ENCODE measurements at regions not wholly inside any gene's neighbourhood (a gene's known extent, or its start where the extent isn't known, plus 50 kb on each side); places are given as distances from the start of the nearest gene placed in this dataset.

DNA sequence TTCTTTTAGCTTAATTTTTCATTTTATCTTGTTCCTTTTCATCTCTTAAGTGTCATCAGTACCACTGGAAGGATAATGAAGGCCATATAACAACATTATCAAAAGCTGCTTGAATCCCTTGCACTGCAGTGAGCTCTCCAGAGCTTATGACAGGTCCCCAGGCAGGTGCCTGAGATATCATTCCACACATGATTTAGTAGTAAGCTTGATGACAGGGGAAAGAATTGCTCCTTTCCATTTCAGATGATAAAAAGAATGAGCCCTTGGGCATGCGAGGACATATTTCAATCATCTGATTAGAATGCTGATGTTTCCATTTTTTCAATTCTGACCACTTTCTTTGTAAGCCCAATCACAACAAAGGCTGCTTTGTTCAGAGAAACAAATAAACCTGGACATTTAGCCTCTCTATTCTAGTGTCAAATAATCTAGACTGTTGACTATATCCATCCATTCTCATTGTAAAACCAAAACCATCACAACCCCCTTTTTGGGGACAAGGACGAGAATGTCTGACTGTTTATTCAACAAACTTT is 567.8 kb downstream of the IGSF11 start:
- no peak for TF ChIP-seq TARDBP (IDR thresholded peaks at IDR 0.05)
- TF ChIP-seq CTBP1 (IDR thresholded peaks at IDR 0.05; ENCODE audit: borderline replicate concordance): no peak
- no peak for TF ChIP-seq SP1 (IDR thresholded peaks at IDR 0.05)
- no peak for TF ChIP-seq ZNF384 (IDR thresholded peaks at IDR 0.05)
- no peak for TF ChIP-seq LEF1 (IDR thresholded peaks at IDR 0.05; ENCODE audit: borderline replicate concordance)
- no peak for TF ChIP-seq FOXA1 (IDR thresholded peaks at IDR 0.05)
- TF ChIP-seq FOXK2 (IDR thresholded peaks at IDR 0.05): no peak
- no peak for TF ChIP-seq ELF4 (IDR thresholded peaks at IDR 0.05)
- no peak for TF ChIP-seq HDGF (IDR thresholded peaks at IDR 0.05; ENCODE audit: borderline replicate concordance)
- TF ChIP-seq, protein P1, sequence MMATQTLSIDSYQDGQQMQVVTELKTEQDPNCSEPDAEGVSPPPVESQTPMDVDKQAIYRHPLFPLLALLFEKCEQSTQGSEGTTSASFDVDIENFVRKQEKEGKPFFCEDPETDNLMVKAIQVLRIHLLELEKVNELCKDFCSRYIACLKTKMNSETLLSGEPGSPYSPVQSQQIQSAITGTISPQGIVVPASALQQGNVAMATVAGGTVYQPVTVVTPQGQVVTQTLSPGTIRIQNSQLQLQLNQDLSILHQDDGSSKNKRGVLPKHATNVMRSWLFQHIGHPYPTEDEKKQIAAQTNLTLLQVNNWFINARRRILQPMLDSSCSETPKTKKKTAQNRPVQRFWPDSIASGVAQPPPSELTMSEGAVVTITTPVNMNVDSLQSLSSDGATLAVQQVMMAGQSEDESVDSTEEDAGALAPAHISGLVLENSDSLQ (IDR thresholded peaks at IDR 0.05): no peak
- TF ChIP-seq SUZ12 (IDR thresholded peaks at IDR 0.05): no peak
- TF ChIP-seq FOXM1 (IDR thresholded peaks at IDR 0.05; ENCODE audit: borderline replicate concordance): no peak
- TF ChIP-seq BHLHE40 (IDR thresholded peaks at IDR 0.05; ENCODE audit: borderline replicate concordance): no peak
- TF ChIP-seq NFRKB (IDR thresholded peaks at IDR 0.05): no peak
- TF ChIP-seq L3MBTL2 (conservative IDR thresholded peaks at IDR 0.05): no peak
- no peak for TF ChIP-seq ARNT (IDR thresholded peaks at IDR 0.05)
- no peak for DNase-seq (ENCODE audit: extremely low spot score)
- POLR2A ChIA-PET: no interaction called here
- CTCF ChIA-PET: no interaction called here

DNA sequence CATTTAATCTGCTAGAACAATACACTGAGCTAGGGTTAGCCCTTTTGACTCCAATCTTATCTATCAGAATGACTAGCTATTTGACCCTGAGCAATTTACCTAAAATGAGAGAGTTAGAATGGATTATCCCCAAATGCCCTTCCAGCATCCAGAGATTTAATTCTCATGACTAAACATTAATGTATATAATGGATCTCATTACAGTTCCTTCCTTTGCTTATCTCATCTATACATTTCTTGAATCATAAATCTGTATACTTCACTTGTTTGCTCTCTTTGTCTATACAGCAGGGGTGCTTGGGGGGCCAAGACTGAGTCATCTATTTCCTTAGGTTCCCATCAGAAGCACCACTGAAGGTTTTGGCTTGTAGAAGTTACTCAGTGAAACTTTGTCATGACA is 565.8 kb downstream of the IGSF11 start:
- no peak for DNase-seq (ENCODE audit: extremely low spot score)
- POLR2A ChIA-PET: no interaction called here
- CTCF ChIA-PET: no interaction called here
- TF ChIP-seq FOXA1 (IDR thresholded peaks at IDR 0.05) (no peak), ARNT (IDR thresholded peaks at IDR 0.05) (no peak), CTBP1 (IDR thresholded peaks at IDR 0.05; ENCODE audit: borderline replicate concordance) (no peak), FOXK2 (IDR thresholded peaks at IDR 0.05) (no peak), SP1 (IDR thresholded peaks at IDR 0.05) (no peak)

DNA sequence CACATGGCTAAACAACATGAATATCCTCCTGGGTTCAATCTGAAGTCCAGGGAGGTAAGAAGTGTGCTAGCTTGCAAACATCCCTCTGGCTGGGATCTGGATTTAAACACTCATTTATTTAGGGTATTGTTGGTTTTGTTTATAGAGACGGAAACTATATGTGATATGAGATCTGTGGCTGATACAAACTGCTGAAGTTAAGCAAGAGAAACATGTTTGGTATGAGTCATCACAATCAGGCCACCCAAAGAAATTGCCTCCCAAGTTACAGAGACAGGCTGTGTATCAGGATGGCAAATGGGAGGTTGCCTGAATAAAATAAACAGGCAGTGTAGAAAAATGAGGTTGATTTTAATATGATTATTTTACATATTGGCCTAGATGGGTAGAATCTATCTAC is 562.1 kb downstream of the IGSF11 start:
- TF ChIP-seq FOXA1 (IDR thresholded peaks at IDR 0.05) (no peak), ZNF384 (IDR thresholded peaks at IDR 0.05) (no peak), FOXM1 (IDR thresholded peaks at IDR 0.05; ENCODE audit: borderline replicate concordance) (no peak), ARNT (IDR thresholded peaks at IDR 0.05) (no peak), HDGF (IDR thresholded peaks at IDR 0.05; ENCODE audit: borderline replicate concordance) (no peak), NFRKB (IDR thresholded peaks at IDR 0.05) (no peak), FOXK2 (IDR thresholded peaks at IDR 0.05) (no peak), LEF1 (IDR thresholded peaks at IDR 0.05; ENCODE audit: borderline replicate concordance) (no peak), SUZ12 (IDR thresholded peaks at IDR 0.05) (no peak), CTBP1 (IDR thresholded peaks at IDR 0.05; ENCODE audit: borderline replicate concordance) (no peak)
- TF ChIP-seq, protein P1 (IDR thresholded peaks at IDR 0.05): no peak
- no peak for DNase-seq (ENCODE audit: extremely low spot score)
- POLR2A ChIA-PET: no interaction called here
- CTCF ChIA-PET: no interaction called here

DNA sequence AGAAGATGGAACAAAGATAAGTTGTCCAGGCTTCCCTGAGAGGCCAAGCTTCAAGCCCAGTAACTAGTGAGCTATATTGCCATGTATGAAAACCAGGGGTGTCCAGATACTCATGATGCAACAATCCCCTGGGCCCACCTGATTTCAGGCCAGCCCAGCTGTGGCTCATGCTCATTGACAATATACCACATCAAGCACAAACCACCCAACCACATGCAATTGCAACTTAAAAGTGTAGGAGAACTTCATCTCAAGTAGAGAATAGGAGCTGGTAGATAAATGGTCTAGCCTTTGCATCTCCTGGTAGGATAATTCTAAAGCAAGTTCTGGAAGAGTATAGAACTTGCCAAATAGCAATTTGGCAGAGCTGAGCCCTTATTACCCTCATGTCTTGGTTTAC is 561.3 kb downstream of the IGSF11 start:
- no peak for DNase-seq (ENCODE audit: extremely low spot score)
- TF ChIP-seq FOXM1 (IDR thresholded peaks at IDR 0.05; ENCODE audit: borderline replicate concordance) (no peak), SP1 (IDR thresholded peaks at IDR 0.05) (no peak), FOXA1 (IDR thresholded peaks at IDR 0.05) (no peak), LEF1 (IDR thresholded peaks at IDR 0.05; ENCODE audit: borderline replicate concordance) (no peak), ZNF384 (IDR thresholded peaks at IDR 0.05) (no peak), FOXK2 (IDR thresholded peaks at IDR 0.05) (no peak), L3MBTL2 (conservative IDR thresholded peaks at IDR 0.05) (no peak)
- ChIA-PET POLR2A (no interaction called here), CTCF (no interaction called here)

DNA sequence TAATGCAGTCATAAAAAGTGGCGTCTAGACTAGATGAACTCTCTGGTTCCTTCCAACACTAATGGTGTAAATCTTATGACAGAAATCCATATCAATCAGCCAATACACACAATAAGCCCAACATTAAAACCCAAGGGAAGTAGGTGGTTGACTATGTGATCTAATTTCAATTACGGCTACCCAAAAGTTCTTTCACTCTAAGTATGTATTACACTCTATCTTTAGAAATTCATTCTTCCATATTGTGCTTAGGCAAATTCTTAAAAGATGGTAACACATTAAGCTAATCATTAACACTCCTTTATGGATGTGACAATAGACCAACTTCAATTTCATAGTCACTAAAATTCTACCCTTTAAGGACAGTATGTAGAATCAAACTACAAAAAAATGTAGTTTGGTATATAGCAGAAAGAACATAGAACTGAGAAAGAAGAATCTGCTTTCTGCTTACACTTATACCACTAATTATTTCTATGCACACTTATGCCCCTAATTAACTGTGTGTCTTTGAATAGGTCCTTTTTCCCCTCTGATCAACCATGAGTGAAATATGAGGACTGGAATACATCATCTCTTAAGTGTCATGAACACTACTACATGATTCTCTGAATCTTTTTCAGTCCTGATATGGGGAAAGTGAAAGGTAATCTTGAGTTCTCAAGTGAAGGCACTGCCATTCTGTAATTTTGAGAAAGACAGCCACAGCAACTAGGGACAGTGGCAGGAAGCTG is 557.6 kb downstream of the IGSF11 start:
- TF ChIP-seq SUZ12 (IDR thresholded peaks at IDR 0.05): no peak
- no peak for TF ChIP-seq FOXK2 (IDR thresholded peaks at IDR 0.05)
- TF ChIP-seq CTBP1 (IDR thresholded peaks at IDR 0.05; ENCODE audit: borderline replicate concordance): no peak
- no peak for TF ChIP-seq LEF1 (IDR thresholded peaks at IDR 0.05; ENCODE audit: borderline replicate concordance)
- TF ChIP-seq ELF4 (IDR thresholded peaks at IDR 0.05): no peak
- TF ChIP-seq FOXM1 (IDR thresholded peaks at IDR 0.05; ENCODE audit: borderline replicate concordance): no peak
- ChIA-PET POLR2A (no interaction called here), CTCF (no interaction called here)
- DNase-seq (ENCODE audit: extremely low spot score): no peak

DNA sequence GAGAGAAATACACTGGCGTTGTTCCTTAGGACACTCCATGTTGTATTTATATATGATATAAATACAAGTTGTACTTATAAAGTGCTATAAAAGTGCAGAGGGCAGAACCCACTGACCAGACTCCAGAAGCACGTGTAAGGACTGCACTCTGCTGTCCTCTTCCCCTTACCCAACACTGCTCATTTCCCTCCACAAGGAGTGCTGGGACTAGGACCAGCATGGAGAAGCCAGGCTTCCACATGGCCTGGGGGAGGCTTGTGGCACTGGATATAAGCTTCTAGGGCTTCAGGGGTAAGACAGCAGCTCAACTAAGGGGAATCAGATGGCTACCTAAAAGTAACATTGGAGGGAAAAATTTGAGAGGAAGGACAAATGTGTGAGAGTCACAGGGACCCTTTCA is 556.9 kb downstream of the IGSF11 start:
- TF ChIP-seq HDGF (IDR thresholded peaks at IDR 0.05; ENCODE audit: borderline replicate concordance) (no peak), ARNT (IDR thresholded peaks at IDR 0.05) (no peak), CTBP1 (IDR thresholded peaks at IDR 0.05; ENCODE audit: borderline replicate concordance) (no peak), SUZ12 (IDR thresholded peaks at IDR 0.05) (no peak), FOXM1 (IDR thresholded peaks at IDR 0.05; ENCODE audit: borderline replicate concordance) (no peak)
- ChIA-PET POLR2A (no interaction called here), CTCF (no interaction called here)
- DNase-seq (ENCODE audit: extremely low spot score): no peak

DNA sequence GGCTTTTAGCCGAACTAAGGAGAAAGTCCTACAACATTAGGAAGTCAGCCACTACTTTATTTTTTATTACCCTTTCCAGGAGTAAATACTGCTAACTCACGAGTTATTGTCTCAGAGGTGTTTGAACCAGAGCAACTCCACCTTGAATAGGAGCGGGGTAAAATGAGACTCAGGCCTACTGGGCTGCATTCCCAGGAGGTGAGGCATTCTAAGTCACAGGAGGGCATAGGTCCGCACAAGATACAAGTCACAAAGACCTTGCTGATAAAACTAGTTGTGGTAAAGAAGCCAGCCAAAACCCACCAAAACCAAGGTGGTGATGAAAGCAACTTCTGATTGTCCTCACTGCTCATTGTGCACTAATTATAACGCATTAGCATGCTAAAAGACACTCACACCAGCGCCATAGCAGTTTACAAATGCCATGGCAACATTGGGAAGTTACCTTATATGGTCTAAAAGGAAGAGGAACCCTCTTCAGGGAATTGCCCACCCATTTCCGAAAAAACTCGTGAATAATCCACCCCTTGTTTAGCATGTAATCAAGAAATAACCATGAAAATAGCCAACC is 555.9 kb downstream of the IGSF11 start:
- DNase-seq (ENCODE audit: extremely low spot score): no peak
- POLR2A ChIA-PET: no interaction called here
- TF ChIP-seq SP1 (IDR thresholded peaks at IDR 0.05) (no peak), LEF1 (IDR thresholded peaks at IDR 0.05; ENCODE audit: borderline replicate concordance) (no peak), NFRKB (IDR thresholded peaks at IDR 0.05) (no peak), SUZ12 (IDR thresholded peaks at IDR 0.05) (no peak), TARDBP (IDR thresholded peaks at IDR 0.05) (no peak), L3MBTL2 (conservative IDR thresholded peaks at IDR 0.05) (no peak), FOXM1 (IDR thresholded peaks at IDR 0.05; ENCODE audit: borderline replicate concordance) (no peak), FOXK2 (IDR thresholded peaks at IDR 0.05) (no peak)
- TF ChIP-seq, protein P1 (IDR thresholded peaks at IDR 0.05): no peak
- CTCF ChIA-PET: no interaction called here
